Bronchial epithelial cell (primary cell): ENCODE measurements at regions not wholly inside any gene's neighbourhood (a gene's known extent, or its start where the extent isn't known, plus 50 kb on each side); places are given as distances from the start of the nearest gene placed in this dataset.

Experiments used
- DNase-seq: peaks from one replicate; pipeline ENCODE4 v3.0.0-alpha.2; 2010; ENCODE audit warnings: low read depth
- FAIRE-seq: peaks from 2 replicates; lab custom pipeline; 2011; peaks lifted over from hg19 to GRCh38; lab: Jason Lieb, UNC
- H3K27me3 ChIP-seq: 2 replicates; pipeline ENCODE4 v1.5.1; 2011; ENCODE audit warnings: low read length; ENCODE audit not compliant: control insufficient read depth, insufficient read depth
- H3K36me3 ChIP-seq: 2 replicates; pipeline ENCODE4 v1.5.1; 2011; ENCODE audit warnings: low read length; ENCODE audit not compliant: control insufficient read depth, insufficient read depth
- H3K4me3 ChIP-seq: 2 replicates; pipeline ENCODE4 v1.5.1; 2011; ENCODE audit warnings: mild to moderate bottlenecking, low read depth, low read length, control low read depth
- TF ChIP-seq, protein P1 (sequence below): IDR thresholded peaks from 2 replicates; pipeline ENCODE4 v1.5.1; 2011; ENCODE audit warnings: mild to moderate bottlenecking, moderate library complexity, low read length, control low read depth, inconsistent platforms; ENCODE audit not compliant: insufficient read depth, severe bottlenecking

DNA sequence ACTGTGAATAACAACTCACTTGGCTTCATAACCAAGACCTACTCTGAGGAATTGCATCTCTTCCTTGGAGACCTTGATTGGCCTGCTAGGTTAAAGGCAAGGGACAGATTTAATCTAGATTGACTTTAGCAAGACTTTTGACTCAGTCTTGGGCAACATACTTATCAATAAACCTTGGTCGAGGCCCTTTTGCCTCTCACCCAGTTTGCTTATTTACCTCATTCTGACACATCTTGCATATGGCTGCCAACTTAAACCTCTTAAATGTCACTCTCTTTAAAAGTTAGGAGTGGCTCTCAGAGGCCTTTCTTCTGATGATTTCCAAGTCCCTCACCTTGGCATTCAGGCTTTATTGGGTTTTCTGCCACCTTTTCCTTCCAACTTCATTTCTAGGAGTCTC lies 124.5 kb downstream of the BAMBI start:
- TF ChIP-seq, protein P1, sequence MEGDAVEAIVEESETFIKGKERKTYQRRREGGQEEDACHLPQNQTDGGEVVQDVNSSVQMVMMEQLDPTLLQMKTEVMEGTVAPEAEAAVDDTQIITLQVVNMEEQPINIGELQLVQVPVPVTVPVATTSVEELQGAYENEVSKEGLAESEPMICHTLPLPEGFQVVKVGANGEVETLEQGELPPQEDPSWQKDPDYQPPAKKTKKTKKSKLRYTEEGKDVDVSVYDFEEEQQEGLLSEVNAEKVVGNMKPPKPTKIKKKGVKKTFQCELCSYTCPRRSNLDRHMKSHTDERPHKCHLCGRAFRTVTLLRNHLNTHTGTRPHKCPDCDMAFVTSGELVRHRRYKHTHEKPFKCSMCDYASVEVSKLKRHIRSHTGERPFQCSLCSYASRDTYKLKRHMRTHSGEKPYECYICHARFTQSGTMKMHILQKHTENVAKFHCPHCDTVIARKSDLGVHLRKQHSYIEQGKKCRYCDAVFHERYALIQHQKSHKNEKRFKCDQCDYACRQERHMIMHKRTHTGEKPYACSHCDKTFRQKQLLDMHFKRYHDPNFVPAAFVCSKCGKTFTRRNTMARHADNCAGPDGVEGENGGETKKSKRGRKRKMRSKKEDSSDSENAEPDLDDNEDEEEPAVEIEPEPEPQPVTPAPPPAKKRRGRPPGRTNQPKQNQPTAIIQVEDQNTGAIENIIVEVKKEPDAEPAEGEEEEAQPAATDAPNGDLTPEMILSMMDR, result no peak
- no peak for FAIRE-seq
- Histone ChIP-seq H3K36me3 (no peaks in the 10 kb centered on the region), H3K27me3 (no peaks in the 10 kb centered on the region), H3K4me3 (no peak overlapping the region)
- DNase-seq, result no peak

DNA sequence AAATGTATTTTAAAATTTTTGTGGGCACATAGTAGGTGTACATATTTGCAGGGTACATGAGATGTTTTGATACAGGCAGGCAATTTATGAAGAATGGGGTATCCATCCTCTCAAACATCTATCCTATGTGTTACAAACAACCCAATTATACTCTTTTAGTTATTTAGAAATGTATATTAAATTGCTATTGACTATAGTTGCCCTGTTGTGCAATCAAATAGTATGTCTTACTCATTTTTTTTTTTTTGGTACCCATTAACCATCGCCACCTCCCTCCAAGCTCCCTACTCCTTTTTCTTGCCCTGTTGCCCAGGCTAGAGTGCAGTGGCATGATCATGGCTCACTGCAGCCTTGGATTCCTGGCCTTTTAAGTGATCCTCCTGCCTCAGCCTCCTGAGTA lies 128.1 kb downstream of the BAMBI start:
- Histone ChIP-seq H3K36me3 (no peaks in the 10 kb centered on the region), H3K27me3 (no peaks in the 10 kb centered on the region), H3K4me3 (no peak overlapping the region)
- FAIRE-seq (no peak), DNase-seq (no peak)
- TF ChIP-seq, protein P1, result no peak

DNA sequence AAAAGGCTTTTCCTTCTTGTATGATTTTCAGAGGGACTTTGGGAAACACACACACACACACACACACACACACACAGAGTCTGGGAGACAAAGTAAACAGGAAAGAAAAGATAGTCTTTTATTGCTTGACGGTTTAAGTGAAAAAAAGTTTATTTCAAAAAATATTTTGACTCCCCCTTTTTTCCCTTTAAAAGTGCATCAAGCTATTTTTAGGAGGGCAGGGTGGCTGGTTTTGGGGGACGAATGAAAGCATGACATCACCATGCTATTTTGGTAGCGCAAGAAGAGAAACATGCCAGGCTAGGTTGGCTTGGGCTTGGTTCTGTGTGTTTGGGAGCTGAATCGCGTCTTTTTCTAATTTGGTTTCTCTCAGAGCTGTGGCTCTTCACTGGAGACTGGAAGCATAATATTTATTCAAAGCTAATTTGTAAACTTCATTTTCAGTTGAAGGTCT lies 129.2 kb downstream of the BAMBI start:
- H3K27me3 ChIP-seq, result no peaks in the 10 kb centered on the region
- no peak for FAIRE-seq
- DNase-seq, result no peak
- H3K4me3 ChIP-seq, result no peak overlapping the region
- no peaks in the 10 kb centered on the region for H3K36me3 ChIP-seq
- TF ChIP-seq, protein P1, result no peak

DNA sequence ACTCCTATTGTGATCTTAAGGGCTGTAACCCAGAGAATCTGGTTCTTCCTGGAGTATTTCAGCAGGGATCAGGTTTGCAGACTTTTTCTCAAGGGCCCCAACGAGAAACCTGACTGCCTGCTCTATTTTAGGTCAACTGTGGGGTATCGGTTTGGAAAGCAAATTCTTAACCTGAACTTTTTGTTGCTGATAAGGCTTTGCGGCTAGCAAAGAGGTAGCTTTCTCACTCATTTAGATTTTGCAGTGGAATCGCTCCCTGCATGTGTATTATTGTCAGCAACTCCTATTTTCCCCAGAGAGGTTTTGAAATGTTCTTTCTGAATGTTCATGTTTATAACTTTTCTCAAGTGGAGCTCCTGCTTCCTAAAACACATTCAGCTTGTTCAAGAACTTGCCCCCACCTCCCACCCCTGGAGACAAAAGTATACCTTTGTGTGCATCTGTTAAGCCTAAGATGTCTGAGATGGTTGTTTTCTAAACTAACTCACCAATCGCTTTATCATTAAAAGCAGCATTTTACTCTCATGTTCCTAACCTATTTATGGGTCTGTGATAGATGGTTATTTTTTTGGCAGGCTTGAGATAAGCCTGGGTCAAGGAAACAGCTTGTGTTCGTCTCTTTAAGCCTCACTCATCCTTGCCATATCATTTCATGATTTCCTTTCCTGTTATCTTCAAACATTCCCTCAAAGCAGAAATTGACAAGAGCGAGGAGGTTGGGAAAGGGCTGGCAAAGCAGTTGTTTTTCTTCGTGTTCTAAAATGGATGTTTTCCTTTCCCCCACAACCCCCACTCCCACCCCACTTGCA lies 129.8 kb downstream of the BAMBI start:
- Histone ChIP-seq H3K4me3 (no peak overlapping the region), H3K27me3 (no peaks in the 10 kb centered on the region), H3K36me3 (no peaks in the 10 kb centered on the region)
- DNase-seq (no peak), FAIRE-seq (no peak)
- TF ChIP-seq, protein P1, result no peak

DNA sequence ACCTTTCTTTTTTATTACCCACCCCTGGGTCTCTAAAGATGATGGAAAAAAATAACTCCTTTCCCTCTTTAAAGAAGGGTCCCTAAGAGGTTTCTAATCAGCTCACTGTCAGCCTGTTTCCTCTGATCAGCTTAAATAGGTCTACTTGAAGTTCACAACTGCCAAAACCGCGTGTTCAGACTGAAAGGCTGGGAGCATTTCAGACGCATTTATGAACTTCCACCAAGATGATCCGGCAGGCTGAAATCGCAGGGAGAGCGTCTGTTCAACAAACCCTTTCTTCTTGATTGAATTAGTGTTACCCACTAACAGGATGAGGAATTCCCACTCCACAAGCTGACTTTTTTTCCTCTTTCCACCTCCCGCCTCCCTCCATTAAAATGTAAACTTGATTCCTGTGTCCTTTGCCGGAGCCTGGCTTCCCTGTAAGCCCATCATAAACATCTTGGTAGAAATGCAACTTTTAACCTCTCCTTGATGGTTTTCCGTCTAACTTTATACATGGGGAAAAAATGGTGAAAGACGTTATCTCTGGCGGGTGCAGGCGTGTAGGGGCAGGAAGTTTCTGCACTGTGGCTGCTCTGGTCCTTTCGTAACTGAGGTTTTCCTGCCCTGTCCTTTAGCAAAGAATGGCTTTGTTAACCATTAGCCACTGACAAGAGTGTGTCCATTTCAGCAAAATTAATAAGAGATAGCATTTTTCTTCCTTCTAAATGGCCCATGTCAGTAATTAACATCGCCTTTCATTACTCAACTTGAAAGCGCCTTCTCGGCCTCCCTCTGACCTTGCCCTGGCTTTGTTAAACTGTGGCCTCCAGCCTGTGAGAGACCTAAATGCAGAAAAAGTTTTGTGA lies 130.7 kb downstream of the BAMBI start:
- TF ChIP-seq, protein P1, result no peak
- Histone ChIP-seq H3K27me3 (no peaks in the 10 kb centered on the region), H3K36me3 (no peaks in the 10 kb centered on the region), H3K4me3 (no peak overlapping the region)
- FAIRE-seq (no peak), DNase-seq (peak; percentile 23)
